Sigmoid colon (tissue), 4 donors: ENCODE measurements at regions not wholly inside any gene's neighbourhood (a gene's known extent, or its start where the extent isn't known, plus 50 kb on each side); places are given as distances from the start of the nearest gene placed in this dataset.

ENCODE experiments used
- EP300 ChIP-seq, 4 donors: sonication (generic); formaldehyde crosslinking; IDR thresholded peaks; one replicate each; pipeline ENCODE4 v1.6.1; 2017; ENCODE audit warnings: antibody characterized with exemption in 4 of 4
- TF ChIP-seq, protein P1 (sequence below), 4 experiments: fragments of 450-650 bp in 3 of 4; fragments of 200-600 bp in 1 of 4; IDR thresholded peaks; one replicate each; pipeline ENCODE4 v1.5.1; 2016 to 2019; ENCODE audit warnings: antibody characterized with exemption in 4 of 4, mild to moderate bottlenecking in 3 of 4, moderate library complexity in 2 of 4

DNA sequence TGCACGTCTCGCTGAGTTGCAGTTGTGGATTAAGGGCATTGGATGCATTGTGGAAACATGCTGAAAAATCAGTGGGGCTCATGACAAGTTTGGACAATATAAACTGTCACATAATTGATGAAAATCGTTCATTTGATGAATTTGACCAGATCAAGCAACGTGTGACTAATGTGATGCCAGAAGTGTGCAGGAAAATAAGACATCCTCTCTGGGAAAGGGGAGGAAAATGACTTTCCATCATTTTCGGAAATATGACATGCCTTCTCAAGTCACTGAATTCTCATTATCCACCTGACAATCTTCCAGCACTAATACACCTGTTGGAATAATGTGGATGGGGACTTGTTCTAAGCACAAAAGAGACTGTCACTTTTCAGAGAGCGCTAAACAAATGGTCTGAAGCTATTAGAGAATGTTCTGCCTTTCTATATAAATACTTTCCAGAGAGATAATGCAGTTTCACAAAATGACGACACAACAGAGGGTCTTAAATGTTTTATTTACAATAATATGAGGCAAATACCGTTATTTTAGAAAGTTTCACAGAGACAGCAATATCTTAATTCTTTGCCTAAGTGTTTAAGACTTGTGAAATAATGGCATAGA is 1741.9 kb upstream of the RAG2 start:
- TF ChIP-seq, protein P1, sequence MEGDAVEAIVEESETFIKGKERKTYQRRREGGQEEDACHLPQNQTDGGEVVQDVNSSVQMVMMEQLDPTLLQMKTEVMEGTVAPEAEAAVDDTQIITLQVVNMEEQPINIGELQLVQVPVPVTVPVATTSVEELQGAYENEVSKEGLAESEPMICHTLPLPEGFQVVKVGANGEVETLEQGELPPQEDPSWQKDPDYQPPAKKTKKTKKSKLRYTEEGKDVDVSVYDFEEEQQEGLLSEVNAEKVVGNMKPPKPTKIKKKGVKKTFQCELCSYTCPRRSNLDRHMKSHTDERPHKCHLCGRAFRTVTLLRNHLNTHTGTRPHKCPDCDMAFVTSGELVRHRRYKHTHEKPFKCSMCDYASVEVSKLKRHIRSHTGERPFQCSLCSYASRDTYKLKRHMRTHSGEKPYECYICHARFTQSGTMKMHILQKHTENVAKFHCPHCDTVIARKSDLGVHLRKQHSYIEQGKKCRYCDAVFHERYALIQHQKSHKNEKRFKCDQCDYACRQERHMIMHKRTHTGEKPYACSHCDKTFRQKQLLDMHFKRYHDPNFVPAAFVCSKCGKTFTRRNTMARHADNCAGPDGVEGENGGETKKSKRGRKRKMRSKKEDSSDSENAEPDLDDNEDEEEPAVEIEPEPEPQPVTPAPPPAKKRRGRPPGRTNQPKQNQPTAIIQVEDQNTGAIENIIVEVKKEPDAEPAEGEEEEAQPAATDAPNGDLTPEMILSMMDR (IDR thresholded peaks at IDR 0.05), result no peak
- TF ChIP-seq EP300 (IDR thresholded peaks at IDR 0.05), result no peak
